ENCODE measurements at regions not wholly inside any gene's neighbourhood (a gene's known extent, or its start where the extent isn't known, plus 50 kb on each side); places are given as distances from the start of the nearest gene placed in this dataset.

GRCh38 chr18:10074728-10075127 is 160.9 kb downstream of the VAPA start:
- Histone ChIP-seq H3K4me1 (ENCODE audit: control insufficient read depth, insufficient read depth, low read length) (no peaks in the 10 kb centered on the region), H3K9me3 (ENCODE audit: control insufficient read depth, insufficient read depth, low read depth, low read length) (no peaks in the 10 kb centered on the region), H3K36me3 (ENCODE audit: control insufficient read depth, insufficient read depth, low read length) (no peaks in the 10 kb centered on the region), H3K4me3 (ENCODE audit: low read depth in 2 of 2, low read length in 2 of 2) (0 out of 4 replicates have a peak overlapping the region, but pooled peaks of 1 of the 2 experiments have one; percentile 7), H3K27ac (ENCODE audit: low read length) (no peak overlapping the region), H3K27me3 (ENCODE audit: control insufficient read depth, insufficient read depth, low read length) (no peaks in the 10 kb centered on the region)
- in situ Hi-C loops (cut with HindIII; ENCODE audit: low pct_unique_long_range_greater_than_20kb, low sequenced_read_pairs): no loop called here
- no peak for TF ChIP-seq REST (IDR thresholded peaks at IDR 0.05; ENCODE audit: insufficient read depth in 1 of 2, low read depth in 2 of 2, low read length in 1 of 2)
- ChIA-PET POLR2A (no interaction called here), CTCF (no interaction called here)
- no peak for DNase-seq (ENCODE audit: low read depth, low spot score)
- no peak for ATAC-seq
- intact Hi-C loops (cut with micrococcal nuclease; ENCODE audit: unreplicated experiment): no loop called here
- no TSS peak for BruUV-seq (replicated peaks)

- no peaks in the 10 kb centered on the region for H3K9me3 ChIP-seq (ENCODE audit: control insufficient read depth, insufficient read depth, low read depth, low read length)
- no peaks in the 10 kb centered on the region for H3K36me3 ChIP-seq (ENCODE audit: control insufficient read depth, insufficient read depth, low read length)
- in situ Hi-C loops (cut with HindIII; ENCODE audit: low pct_unique_long_range_greater_than_20kb, low sequenced_read_pairs) (no loop called here), intact Hi-C loops (cut with micrococcal nuclease; ENCODE audit: unreplicated experiment) (no loop called here)
- H3K27ac ChIP-seq (ENCODE audit: low read length): no peak overlapping the region
- DNase-seq (ENCODE audit: low read depth, low spot score) (no peak), ATAC-seq (no peak)
- BruUV-seq (replicated peaks): no TSS peak
- CTCF ChIA-PET: interaction anchor here (0.7 kb wide), 1 partner anchor 420 kb away, joined by 3 read pairs; no protein-coding TSS in a partner anchor
- POLR2A ChIA-PET: no interaction called here
- no peaks in the 10 kb centered on the region for H3K4me1 ChIP-seq (ENCODE audit: control insufficient read depth, insufficient read depth, low read length)
- TF ChIP-seq POLR2AphosphoS5 (IDR thresholded peaks at IDR 0.05; ENCODE audit: low read depth, low read length): no peak
- no peak for TF ChIP-seq TCF7L2 (IDR thresholded peaks at IDR 0.05; ENCODE audit: low read depth, low read length)
- no peak for TF ChIP-seq REST (IDR thresholded peaks at IDR 0.05; ENCODE audit: insufficient read depth in 1 of 2, low read depth in 2 of 2, low read length in 1 of 2)
- no peak for TF ChIP-seq SIN3A (IDR thresholded peaks at IDR 0.05; ENCODE audit: borderline replicate concordance, insufficient read depth, low read depth, low read length)
- no peak for TF ChIP-seq CTCF (IDR thresholded peaks at IDR 0.05)
- no peak overlapping the region for H3K4me3 ChIP-seq (ENCODE audit: low read depth in 2 of 2, low read length in 2 of 2)
- H3K27me3 ChIP-seq (ENCODE audit: control insufficient read depth, insufficient read depth, low read length): no peaks in the 10 kb centered on the region
Observed at GRCh38 chr18:10076502-10077030, 162.8 kb downstream of the VAPA start.

Data from Panc1 (cell line).